ENCODE measurements at regions not wholly inside any gene's neighbourhood (a gene's known extent, or its start where the extent isn't known, plus 50 kb on each side); places are given as distances from the start of the nearest gene placed in this dataset.
A peak's percentile ranks its signal among the peaks of the same experiment; 100 is the strongest.
"Not testable (repeated sequence)": the region's sequence is repeated elsewhere in the genome, so short reads cannot be mapped to it uniquely, and the experiment has no call there.

DNA sequence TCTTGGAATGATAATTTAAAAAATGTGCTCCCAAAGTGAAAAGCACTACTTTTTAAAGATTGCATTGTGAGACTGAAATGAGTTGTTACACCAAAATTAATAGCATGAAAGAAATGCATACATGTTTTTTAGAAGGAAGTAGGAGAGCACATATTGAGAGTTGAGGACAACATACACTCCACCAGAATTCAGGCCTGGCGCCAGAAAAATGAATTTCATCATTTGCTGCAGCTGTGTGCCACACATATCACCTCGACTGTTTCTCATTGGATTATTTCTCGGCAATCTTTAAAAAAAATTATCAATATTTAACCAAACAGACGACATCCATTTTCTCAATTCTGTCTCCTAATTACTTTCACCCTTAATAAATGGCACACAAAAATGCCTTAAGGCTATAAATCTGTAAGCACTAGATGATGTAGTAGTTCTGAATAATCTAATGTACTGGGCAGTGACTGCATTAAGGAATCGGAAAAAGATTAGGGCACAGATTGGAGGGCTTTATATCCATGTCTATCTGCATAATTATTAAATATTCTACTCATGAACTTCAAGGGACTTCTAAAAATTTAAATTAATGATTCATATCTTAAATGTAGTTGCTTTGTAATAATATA, 590.4 kb downstream of the NXPH1 start:
- DNase-seq (ENCODE audit: low read depth): no peak
- in situ Hi-C loops (cut with HindIII; ENCODE audit: low pct_unique_long_range_greater_than_20kb, low sequenced_read_pairs): no loop called here

- in situ Hi-C loops (cut with HindIII; ENCODE audit: low pct_unique_long_range_greater_than_20kb, low sequenced_read_pairs): no loop called here
- DNase-seq (ENCODE audit: low read depth): no peak
These were observed 592.7 kb downstream of the NXPH1 start for GRCh38 chr7:9026121-9026520.

DNA sequence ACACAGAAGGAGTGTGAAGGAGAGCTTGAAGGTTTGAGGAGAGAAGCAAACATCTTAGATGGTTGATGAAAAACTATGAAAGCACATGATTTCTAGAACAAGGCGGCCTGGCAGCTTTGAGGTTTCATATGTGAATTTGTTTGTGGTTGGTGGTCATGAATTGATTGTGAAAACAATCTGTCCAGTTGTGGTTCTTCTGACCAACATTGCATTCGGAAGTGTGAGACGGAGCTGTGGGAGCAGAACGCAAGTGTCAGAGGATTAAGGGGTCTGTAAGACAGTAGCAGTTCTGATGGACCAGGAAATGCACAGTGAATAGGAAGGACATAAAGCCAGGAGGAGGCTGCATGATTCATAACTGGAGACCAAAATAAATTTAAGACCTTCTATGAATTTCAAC, 594.6 kb downstream of the NXPH1 start:
- no peak for DNase-seq (ENCODE audit: low read depth)
- in situ Hi-C loops (cut with HindIII; ENCODE audit: low pct_unique_long_range_greater_than_20kb, low sequenced_read_pairs): no loop called here

DNA sequence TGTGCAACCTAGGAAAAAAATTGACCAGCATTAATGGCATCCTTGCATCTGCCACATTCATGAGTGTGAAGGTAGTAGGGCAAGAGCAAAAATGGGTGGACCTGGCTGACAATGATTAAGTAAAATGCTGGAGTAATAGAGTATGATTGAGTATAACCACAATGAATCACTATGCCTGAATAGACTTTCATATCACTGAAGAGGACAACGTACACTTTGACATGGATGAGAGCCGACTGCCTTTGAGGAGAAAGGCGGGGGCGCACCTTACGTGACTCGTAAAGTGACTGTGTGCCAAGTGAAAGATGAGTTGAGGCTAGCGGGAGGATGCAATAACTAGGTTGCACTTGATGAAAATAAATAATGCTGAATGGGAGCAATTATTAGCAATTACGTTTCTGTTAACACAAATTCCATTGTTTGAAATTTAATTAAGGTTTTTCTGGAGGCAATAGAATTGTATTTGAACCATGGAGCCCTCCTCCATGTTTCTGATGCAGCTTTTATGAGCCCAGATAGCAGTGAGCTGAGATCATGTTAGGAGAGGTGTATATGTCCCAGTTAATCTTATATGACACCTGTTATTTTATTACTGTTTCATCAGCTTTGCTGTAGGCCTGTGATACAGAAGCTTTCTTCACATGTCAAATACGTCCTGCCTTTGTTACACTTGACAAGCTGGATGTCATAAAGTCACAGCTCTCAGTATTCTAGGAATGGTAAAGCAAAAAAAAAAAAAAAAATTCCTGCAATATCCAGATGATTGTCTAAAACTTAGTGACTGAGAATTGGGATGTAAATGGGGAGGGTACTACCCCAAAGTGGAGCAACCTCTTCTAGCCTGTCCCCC, 596.5 kb downstream of the NXPH1 start:
- in situ Hi-C loops (cut with HindIII; ENCODE audit: low pct_unique_long_range_greater_than_20kb, low sequenced_read_pairs): no loop called here
- peak; percentile 58 for DNase-seq (ENCODE audit: low read depth)

GRCh38 chr7:9030976-9031375, 597.6 kb downstream of the NXPH1 start:
- in situ Hi-C loops (cut with HindIII; ENCODE audit: low pct_unique_long_range_greater_than_20kb, low sequenced_read_pairs): no loop called here
- no peak for DNase-seq (ENCODE audit: low read depth)

- in situ Hi-C loops (cut with HindIII; ENCODE audit: low pct_unique_long_range_greater_than_20kb, low sequenced_read_pairs): no loop called here
These were observed 598.0 kb downstream of the NXPH1 start for GRCh38 chr7:9031386-9031785.

DNA sequence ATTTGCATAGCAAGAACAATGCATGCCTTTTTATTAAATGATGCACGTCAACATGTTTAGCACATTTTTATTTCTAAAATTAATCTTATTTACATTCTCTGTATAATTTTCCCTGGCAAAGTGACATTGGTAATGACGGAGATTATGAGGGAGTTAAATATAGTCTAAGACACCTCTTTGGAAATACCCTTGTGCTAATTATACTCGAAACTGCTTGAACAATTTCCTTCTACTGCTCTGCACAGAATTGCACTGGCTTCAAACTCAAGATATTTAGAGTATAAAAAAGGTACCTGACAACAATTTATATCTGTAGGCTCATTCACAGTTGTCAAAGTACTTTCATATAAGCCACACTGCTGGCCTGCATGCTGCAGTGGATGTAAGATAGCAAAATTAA, 602.7 kb downstream of the NXPH1 start:
- in situ Hi-C loops (cut with HindIII; ENCODE audit: low pct_unique_long_range_greater_than_20kb, low sequenced_read_pairs): no loop called here
- no peak for DNase-seq (ENCODE audit: low read depth)

More at GRCh38 chr7:9031386-9031785, 598.0 kb downstream of the NXPH1 start:
- no peak for DNase-seq (ENCODE audit: low read depth)

DNA sequence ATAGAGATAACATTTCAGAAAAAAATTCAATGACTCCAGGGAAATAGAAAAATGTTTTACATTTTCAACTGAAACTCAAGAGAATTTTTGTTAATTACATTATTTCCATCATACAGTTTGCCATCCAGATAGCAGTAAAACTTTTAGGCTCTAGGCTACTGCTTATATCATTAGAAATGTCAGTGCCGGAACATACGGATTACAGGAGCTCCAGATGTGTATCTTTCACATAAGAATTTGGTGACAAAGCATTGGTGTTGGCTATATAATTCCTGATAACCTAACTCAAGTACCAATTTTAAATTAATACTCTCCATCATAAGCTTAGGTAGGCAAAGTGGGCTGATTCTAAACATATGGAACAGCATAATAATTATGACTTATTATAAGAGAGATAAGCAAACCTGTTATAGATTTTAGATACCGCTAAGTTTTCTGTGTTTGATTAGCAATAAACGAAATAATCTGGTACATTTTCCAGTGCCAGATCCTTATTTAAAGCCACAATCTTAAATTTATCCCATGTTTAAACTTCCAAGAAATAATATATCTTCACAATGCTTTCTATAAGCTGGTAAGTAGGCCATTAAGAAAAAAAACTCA, 637.9 kb downstream of the NXPH1 start:
- no peak for DNase-seq (ENCODE audit: low read depth)
- in situ Hi-C loops (cut with HindIII; ENCODE audit: low pct_unique_long_range_greater_than_20kb, low sequenced_read_pairs): no loop called here

DNA sequence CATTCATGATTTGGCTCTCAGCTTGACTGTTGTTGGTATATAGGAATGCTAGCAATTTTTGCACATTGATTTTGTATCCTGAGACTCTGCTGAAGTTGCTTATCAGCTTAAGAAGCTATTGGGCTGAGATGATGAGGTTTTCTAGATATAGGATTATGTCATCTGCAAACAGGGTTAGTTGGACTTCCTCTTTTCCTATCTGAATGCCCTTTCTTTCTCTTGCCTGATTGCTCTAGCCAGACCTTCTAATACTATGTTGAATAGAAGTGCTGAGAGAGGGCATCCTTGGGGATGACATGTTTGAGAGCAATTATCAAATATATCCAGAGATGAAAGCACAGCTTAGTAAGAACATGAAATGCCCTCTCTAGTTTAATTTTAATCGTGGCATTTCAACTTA, 642.4 kb downstream of the NXPH1 start:
- in situ Hi-C loops (cut with HindIII; ENCODE audit: low pct_unique_long_range_greater_than_20kb, low sequenced_read_pairs); DNase-seq (ENCODE audit: low read depth): not testable (repeated sequence)

- in situ Hi-C loops (cut with HindIII; ENCODE audit: low pct_unique_long_range_greater_than_20kb, low sequenced_read_pairs): loop anchor here (10.0 kb wide), 1 partner anchor 503 kb away; no protein-coding TSS in a partner anchor
- no peak for DNase-seq (ENCODE audit: low read depth)
These were observed 648.8 kb downstream of the NXPH1 start for GRCh38 chr7:9082203-9082602.

DNA sequence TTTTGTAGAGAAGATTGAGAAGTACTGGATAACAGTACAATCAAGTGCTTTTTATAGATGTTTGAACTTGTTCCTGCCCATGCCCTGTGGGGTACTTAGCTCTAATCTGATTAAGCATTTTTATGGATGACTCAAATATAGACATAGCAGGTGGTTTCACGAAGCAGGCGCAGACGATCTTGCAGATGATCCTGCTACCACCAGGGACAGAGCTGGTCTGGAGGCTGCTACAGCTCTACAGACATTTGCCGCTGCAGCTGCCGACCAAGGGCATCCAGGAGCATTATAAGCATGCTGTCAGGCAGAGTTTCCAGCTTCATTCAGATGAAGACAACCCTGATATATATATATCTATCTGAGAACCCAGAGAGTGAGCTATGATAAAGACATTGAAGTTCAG, 650.4 kb downstream of the NXPH1 start:
- in situ Hi-C loops (cut with HindIII; ENCODE audit: low pct_unique_long_range_greater_than_20kb, low sequenced_read_pairs): loop anchor here (10.0 kb wide), 1 partner anchor 501 kb away; no protein-coding TSS in a partner anchor
- DNase-seq (ENCODE audit: low read depth): no peak

DNA sequence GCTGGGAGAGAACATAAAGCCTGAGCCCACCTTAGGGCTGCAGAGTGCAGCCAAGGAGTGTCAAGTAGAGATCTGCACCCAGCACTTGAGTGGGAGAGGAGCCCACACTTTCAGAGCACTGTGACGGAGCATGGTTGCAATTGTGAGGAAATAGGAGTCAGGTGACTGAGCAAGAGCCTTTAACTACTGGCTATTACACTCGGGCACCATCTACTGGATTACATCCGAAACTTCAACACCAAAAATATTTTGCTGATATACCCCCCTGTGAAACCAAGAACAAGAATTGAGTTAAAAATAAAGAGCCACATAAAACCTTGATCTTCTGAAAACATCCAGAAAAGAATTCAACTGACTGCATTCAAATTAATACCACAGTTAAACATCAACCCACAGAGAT, 657.9 kb downstream of the NXPH1 start:
- no peak for DNase-seq (ENCODE audit: low read depth)
- in situ Hi-C loops (cut with HindIII; ENCODE audit: low pct_unique_long_range_greater_than_20kb, low sequenced_read_pairs): no loop called here

DNA sequence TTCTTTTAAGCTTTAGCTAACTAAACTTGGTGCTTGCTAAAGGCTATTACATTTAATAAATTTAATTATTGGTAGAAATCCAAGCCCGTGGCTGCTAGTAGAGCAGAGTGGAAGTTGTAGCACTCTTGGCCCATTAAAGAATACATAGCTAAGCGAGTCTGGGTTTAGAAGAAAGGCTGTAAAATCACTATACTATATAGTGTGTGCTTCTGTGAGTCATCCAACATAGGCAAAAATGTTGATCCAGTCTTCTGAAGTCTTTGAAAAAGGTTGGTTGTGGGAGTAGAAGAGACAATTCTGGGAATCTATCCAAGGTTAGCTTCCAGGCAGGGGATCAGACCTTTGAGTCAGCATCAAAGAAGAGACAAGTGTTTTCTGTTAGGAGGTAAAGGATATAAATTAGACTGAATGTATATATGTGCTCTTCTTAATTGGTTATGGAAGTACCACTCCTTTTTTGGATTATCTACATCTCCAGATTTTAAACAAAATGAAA, 664.2 kb downstream of the NXPH1 start:
- DNase-seq (ENCODE audit: low read depth): no peak
- in situ Hi-C loops (cut with HindIII; ENCODE audit: low pct_unique_long_range_greater_than_20kb, low sequenced_read_pairs): no loop called here

- no peak for DNase-seq (ENCODE audit: low read depth)
- in situ Hi-C loops (cut with HindIII; ENCODE audit: low pct_unique_long_range_greater_than_20kb, low sequenced_read_pairs): no loop called here
These were observed 666.9 kb downstream of the NXPH1 start for GRCh38 chr7:9100289-9100688.

GRCh38 chr7:9102846-9103245, 669.4 kb downstream of the NXPH1 start:
- in situ Hi-C loops (cut with HindIII; ENCODE audit: low pct_unique_long_range_greater_than_20kb, low sequenced_read_pairs): no loop called here
- no peak for DNase-seq (ENCODE audit: low read depth)

GRCh38 chr7:9106747-9107146, 673.3 kb downstream of the NXPH1 start:
- DNase-seq (ENCODE audit: low read depth): no peak
- in situ Hi-C loops (cut with HindIII; ENCODE audit: low pct_unique_long_range_greater_than_20kb, low sequenced_read_pairs): no loop called here

DNA sequence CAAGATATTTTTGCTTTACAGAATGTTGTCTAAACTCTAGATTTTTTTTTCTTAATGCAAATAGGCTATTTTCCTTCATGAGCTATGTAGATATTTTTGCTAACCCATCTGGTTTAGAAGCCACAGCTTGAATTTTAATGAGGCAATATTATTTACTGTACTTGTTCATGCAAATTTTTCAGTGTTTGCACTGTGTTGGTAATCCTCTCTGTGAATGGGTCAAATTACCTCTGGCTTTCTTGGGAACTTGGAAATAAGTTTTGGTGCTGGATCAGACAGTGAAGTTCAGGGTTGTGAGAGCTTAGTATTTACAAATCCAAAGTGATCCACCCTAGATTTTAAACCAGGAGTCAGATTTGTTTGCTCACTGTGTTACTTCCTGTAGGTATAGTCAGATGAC, 686.9 kb downstream of the NXPH1 start:
- in situ Hi-C loops (cut with HindIII; ENCODE audit: low pct_unique_long_range_greater_than_20kb, low sequenced_read_pairs): no loop called here
- DNase-seq (ENCODE audit: low read depth): no peak

DNA sequence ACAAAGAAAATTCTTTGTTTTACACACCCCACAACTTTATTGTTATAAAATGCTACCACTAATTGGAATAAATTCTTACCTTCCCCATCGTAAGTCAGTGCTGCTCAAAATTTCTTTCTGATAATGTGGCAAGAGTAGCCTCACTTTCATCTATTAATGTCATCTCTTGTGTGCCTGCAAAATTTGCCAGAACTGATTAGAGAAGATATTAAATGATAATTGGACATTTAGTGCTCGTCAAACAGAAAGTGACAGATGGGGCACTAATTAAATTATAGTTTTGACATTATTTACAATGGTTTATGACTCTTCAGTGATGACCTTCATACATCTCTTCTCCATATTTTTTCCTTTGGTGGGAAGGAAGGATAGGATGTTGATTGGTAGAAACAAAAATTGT, 690.9 kb downstream of the NXPH1 start:
- in situ Hi-C loops (cut with HindIII; ENCODE audit: low pct_unique_long_range_greater_than_20kb, low sequenced_read_pairs): no loop called here
- DNase-seq (ENCODE audit: low read depth): no peak

- DNase-seq (ENCODE audit: low read depth): no peak
- in situ Hi-C loops (cut with HindIII; ENCODE audit: low pct_unique_long_range_greater_than_20kb, low sequenced_read_pairs): no loop called here
These were observed 691.8 kb downstream of the NXPH1 start for GRCh38 chr7:9125246-9125645.

All from Caki2 (cell line).